ENCODE measurements at regions not wholly inside any gene's neighbourhood (a gene's known extent, or its start where the extent isn't known, plus 50 kb on each side); places are given as distances from the start of the nearest gene placed in this dataset.

DNA sequence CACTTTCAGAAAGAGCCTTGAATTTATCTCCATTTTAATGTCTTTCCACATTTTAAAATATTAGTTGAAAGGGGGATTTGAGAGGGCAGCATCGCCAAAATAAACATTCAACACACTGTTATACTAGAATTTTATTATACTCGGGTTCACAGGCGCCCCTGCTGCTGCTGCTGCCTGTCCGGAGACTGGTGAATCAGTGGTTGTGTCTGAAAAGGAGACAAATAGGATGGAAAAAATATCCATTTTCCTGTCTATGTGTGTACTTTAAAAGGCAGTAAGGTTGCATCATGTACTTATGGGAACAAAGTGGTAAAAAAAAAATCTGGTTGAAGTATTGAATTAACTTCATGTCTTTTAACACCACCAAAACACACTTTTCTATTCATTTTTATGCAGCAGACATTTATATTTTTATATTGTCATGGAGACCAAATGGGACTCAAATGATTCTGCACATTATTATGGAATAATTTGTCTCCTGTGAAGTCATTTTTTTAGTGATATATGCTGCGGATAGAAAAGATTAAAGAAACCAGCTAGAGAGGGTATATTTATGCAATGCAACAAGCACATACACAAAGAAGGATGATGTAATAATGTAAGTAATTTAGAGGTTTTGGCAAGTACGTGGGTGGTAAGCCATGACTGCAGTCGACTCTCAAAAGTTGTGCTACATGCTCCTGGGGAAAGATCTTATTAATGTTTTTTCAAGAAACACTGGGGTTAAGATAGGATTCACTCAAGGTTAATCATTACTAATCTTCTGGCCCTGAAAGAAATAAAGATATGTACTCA is 759.0 kb upstream of the SOX9 start:
- Histone ChIP-seq H3K36me3 (no peaks in the 10 kb centered on the region), H3K4me1 (no peaks in the 10 kb centered on the region), H3K9me3 (peaks cover 3% of the 10 kb centered on the region), H3K27me3 (ENCODE audit: low read depth) (no peaks in the 10 kb centered on the region), H3K27ac (no peak overlapping the region), H3K4me3 (no peak overlapping the region)
- no peak for ATAC-seq
- DNase-seq = no peak
- TF ChIP-seq, protein P1, sequence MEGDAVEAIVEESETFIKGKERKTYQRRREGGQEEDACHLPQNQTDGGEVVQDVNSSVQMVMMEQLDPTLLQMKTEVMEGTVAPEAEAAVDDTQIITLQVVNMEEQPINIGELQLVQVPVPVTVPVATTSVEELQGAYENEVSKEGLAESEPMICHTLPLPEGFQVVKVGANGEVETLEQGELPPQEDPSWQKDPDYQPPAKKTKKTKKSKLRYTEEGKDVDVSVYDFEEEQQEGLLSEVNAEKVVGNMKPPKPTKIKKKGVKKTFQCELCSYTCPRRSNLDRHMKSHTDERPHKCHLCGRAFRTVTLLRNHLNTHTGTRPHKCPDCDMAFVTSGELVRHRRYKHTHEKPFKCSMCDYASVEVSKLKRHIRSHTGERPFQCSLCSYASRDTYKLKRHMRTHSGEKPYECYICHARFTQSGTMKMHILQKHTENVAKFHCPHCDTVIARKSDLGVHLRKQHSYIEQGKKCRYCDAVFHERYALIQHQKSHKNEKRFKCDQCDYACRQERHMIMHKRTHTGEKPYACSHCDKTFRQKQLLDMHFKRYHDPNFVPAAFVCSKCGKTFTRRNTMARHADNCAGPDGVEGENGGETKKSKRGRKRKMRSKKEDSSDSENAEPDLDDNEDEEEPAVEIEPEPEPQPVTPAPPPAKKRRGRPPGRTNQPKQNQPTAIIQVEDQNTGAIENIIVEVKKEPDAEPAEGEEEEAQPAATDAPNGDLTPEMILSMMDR (IDR thresholded peaks at IDR 0.05) = no peak
- intact Hi-C loops (cut with DNase I) = no loop called here

- no peak for DNase-seq
- TF ChIP-seq, protein P1 (IDR thresholded peaks at IDR 0.05) = no peak
- Histone ChIP-seq H3K27me3 (ENCODE audit: low read depth) (no peaks in the 10 kb centered on the region), H3K4me1 (no peaks in the 10 kb centered on the region), H3K9me3 (no peaks in the 10 kb centered on the region), H3K4me3 (no peak overlapping the region), H3K27ac (no peak overlapping the region), H3K36me3 (no peaks in the 10 kb centered on the region)
- no peak for ATAC-seq
- intact Hi-C loops (cut with DNase I) = no loop called here
Observed at GRCh38 chr17:71363661-71364060, 757.2 kb upstream of the SOX9 start.

GRCh38 chr17:71371809-71372208 is 749.0 kb upstream of the SOX9 start:
- TF ChIP-seq, protein P1 (IDR thresholded peaks at IDR 0.05) = no peak
- Histone ChIP-seq H3K27me3 (ENCODE audit: low read depth) (no peaks in the 10 kb centered on the region), H3K4me1 (no peaks in the 10 kb centered on the region), H3K27ac (no peak overlapping the region), H3K4me3 (no peak overlapping the region), H3K36me3 (no peaks in the 10 kb centered on the region), H3K9me3 (no peaks in the 10 kb centered on the region)
- ATAC-seq (no peak), DNase-seq (no peak)
- intact Hi-C loops (cut with DNase I) = no loop called here

DNA sequence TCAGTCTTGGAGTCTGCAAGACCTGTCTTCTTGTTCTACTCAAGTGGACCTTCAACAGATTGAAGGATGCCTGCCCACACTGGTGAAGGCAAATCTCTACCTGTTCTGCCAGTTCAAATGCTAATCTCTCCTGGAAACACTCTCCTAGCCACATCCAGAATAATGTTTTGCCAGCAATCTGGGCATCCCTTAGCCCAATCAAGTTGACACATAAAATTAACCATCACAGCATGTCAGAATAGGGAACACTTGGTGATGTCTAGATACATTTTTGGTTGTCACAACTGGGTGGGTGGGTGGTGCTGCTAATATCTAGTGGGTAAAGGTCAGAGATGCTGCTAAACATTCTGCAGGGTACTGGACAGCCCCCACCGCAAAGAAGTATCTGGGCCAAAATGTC is 744.9 kb upstream of the SOX9 start:
- intact Hi-C loops (cut with DNase I) = no loop called here
- DNase-seq (no peak), ATAC-seq (no peak)
- Histone ChIP-seq H3K4me3 (no peak overlapping the region), H3K36me3 (no peaks in the 10 kb centered on the region), H3K9me3 (no peaks in the 10 kb centered on the region), H3K27me3 (ENCODE audit: low read depth) (no peaks in the 10 kb centered on the region), H3K4me1 (no peaks in the 10 kb centered on the region), H3K27ac (no peak overlapping the region)
- TF ChIP-seq, protein P1 (IDR thresholded peaks at IDR 0.05) = no peak

- intact Hi-C loops (cut with DNase I) = no loop called here
- no peak for ATAC-seq
Observed at GRCh38 chr17:71376933-71377332, 743.9 kb upstream of the SOX9 start.

More at GRCh38 chr17:71376933-71377332, 743.9 kb upstream of the SOX9 start:
- Histone ChIP-seq H3K27ac (no peak overlapping the region), H3K27me3 (ENCODE audit: low read depth) (no peaks in the 10 kb centered on the region), H3K9me3 (no peaks in the 10 kb centered on the region), H3K4me3 (no peak overlapping the region), H3K36me3 (no peaks in the 10 kb centered on the region), H3K4me1 (no peaks in the 10 kb centered on the region)
- no peak for DNase-seq
- TF ChIP-seq, protein P1 (IDR thresholded peaks at IDR 0.05) = no peak

Data from lower lobe of right lung (tissue), 2 donors.